Stomach (tissue), 8 donors: ENCODE measurements at regions not wholly inside any gene's neighbourhood (a gene's known extent, or its start where the extent isn't known, plus 50 kb on each side); places are given as distances from the start of the nearest gene placed in this dataset.
A peak's percentile ranks its signal among the peaks of the same experiment; 100 is the strongest.
"Not testable (repeated sequence)": the region's sequence is repeated elsewhere in the genome, so short reads cannot be mapped to it uniquely, and the experiment has no call there.

ENCODE experiments used
- DNase-seq, 2 donors: peaks; one replicate each; pipeline versions ENCODE4 v3.0.0 to v3.0.0-alpha.2; 2013 to 2019
- H3K27ac ChIP-seq, 5 donors: fragments of 200-600 bp in 4 of 5; sonication (generic) in 4 of 5; one replicate each; pipeline ENCODE4 v1.5.1; 2013 to 2019; ENCODE audit warnings: mild to moderate bottlenecking in 1 of 5, moderate library complexity in 1 of 5
- H3K27me3 ChIP-seq, 3 donors: fragments of 200-600 bp; sonication (generic); one replicate each; pipeline ENCODE4 v1.5.1; 2017 to 2019; ENCODE audit warnings: mixed run types in 1 of 3
- H3K36me3 ChIP-seq, 4 donors: fragments of 200-600 bp; sonication (generic); 1 replicate in 3 of 4; 2 replicates in 1 of 4; pipeline ENCODE4 v1.5.1; 2016 to 2019
- H3K4me1 ChIP-seq, 4 donors: fragments of 200-600 bp; sonication (generic); one replicate each; pipeline ENCODE4 v1.5.1; 2016 to 2019
- H3K4me3 ChIP-seq, 4 donors: fragments of 200-600 bp; sonication (generic) in 3 of 4; one replicate each; pipeline ENCODE4 v1.5.1; 2016 to 2019; ENCODE audit warnings: mild to moderate bottlenecking in 1 of 4
- H3K9me3 ChIP-seq, 4 donors: fragments of 200-600 bp; sonication (generic); one replicate each; pipeline ENCODE4 v1.5.1; 2016 to 2019
- CTCF ChIP-seq, 7 experiments: fragments of 450-650 bp in 4 of 7; fragments of 200-600 bp in 3 of 7; sonication (generic) in 3 of 7; IDR thresholded peaks; one replicate each; pipeline ENCODE4 v1.5.1; 2016 to 2019; ENCODE audit warnings: antibody characterized with exemption in 7 of 7, control low read depth in 2 of 7, mild to moderate bottlenecking in 1 of 7
- POLR2A ChIP-seq, 4 donors: fragments of 450-650 bp; IDR thresholded peaks; one replicate each; pipeline ENCODE4 v1.6.1; 2016; ENCODE audit warnings: antibody characterized with exemption in 4 of 4, control low read depth in 2 of 4, mild to moderate bottlenecking in 1 of 4, moderate library complexity in 1 of 4
- POLR2AphosphoS5 ChIP-seq, 3 donors: sonication (generic); formaldehyde crosslinking; IDR thresholded peaks; one replicate each; pipeline ENCODE4 v1.6.1; 2016; ENCODE audit warnings: antibody characterized with exemption in 3 of 3
- WGBS, 5 donors: extraction: QIAGEN DNeasy Blood & Tissue Kit in 3 of 5; methylation state at CpG; one replicate each; pipeline versions ENCODE4 v1.1.5 to v1.1.7; 2013 to 2018; 5-methylcytosine and 5-hydroxymethylcytosine counted together
- intact Hi-C: fragments of 100-400 bp; cut with DNase I; formaldehyde crosslinking; loops from one replicate; pipeline ENCODE4 v1.15.1; 2023; ENCODE audit warnings: low total_unique reads
- donor health status: healthy with polysubstance abuse.
- donor health status: Bipolar disorder and iron deficiency.
- donor health status: healthy.

- H3K4me3 ChIP-seq, DNase-seq, H3K27ac ChIP-seq, H3K9me3 ChIP-seq, intact Hi-C loops, H3K36me3 ChIP-seq: not testable (repeated sequence)
- peaks cover 4 to 13% (median 9%) of the 10 kb centered on the region in 4 donors for H3K4me1 ChIP-seq
- peaks cover 0 to 15% (median 0%) of the 10 kb centered on the region in 3 donors for H3K27me3 ChIP-seq
- 80 to 88% (median 84%) methylated on average over 5 to 7 of the region's 7 CpGs for WGBS, 5 donors
Observed at GRCh38 chr11:67830152-67830551, 155.7 kb upstream of the ALDH3B2 start.

- H3K27ac ChIP-seq = peak overlapping the region in 2 of 5 donors; percentile 17 to 26
- peaks cover 0 to 24% (median 0%) of the 10 kb centered on the region in 3 donors for H3K27me3 ChIP-seq
- 47 to 75% (median 59%) methylated on average over 4 of the region's 4 CpGs for WGBS, 5 donors
- H3K4me1 ChIP-seq = peaks cover 4 to 13% (median 9%) of the 10 kb centered on the region in 4 donors
- DNase-seq, intact Hi-C loops, H3K36me3 ChIP-seq, H3K9me3 ChIP-seq, H3K4me3 ChIP-seq: not testable (repeated sequence)
Observed at GRCh38 chr11:67826951-67827296, 152.5 kb upstream of the ALDH3B2 start.

- TF ChIP-seq POLR2AphosphoS5 (IDR thresholded peaks at IDR 0.05) = peak in 1 of 3 donors; percentile 19
- peak; percentile 67 to 84 for DNase-seq
- intact Hi-C loops, H3K4me3 ChIP-seq, H3K36me3 ChIP-seq, H3K9me3 ChIP-seq: not testable (repeated sequence)
- Histone ChIP-seq H3K27me3 (peaks cover 0 to 29% (median 0%) of the 10 kb centered on the region in 3 donors), H3K4me1 (peaks cover 4 to 13% (median 9%) of the 10 kb centered on the region in 4 donors), H3K27ac (peak overlapping the region in 2 of 5 donors; percentile 17 to 26)
- 16 to 24% (median 17%) methylated on average over 21 to 25 of the region's 25 CpGs for WGBS, 5 donors
Observed at GRCh38 chr11:67826028-67826950, 151.9 kb upstream of the ALDH3B2 start.

- DNase-seq, H3K27ac ChIP-seq, H3K36me3 ChIP-seq, H3K4me3 ChIP-seq, H3K9me3 ChIP-seq, intact Hi-C loops: not testable (repeated sequence)
- Histone ChIP-seq H3K27me3 (peaks cover 0 to 29% (median 0%) of the 10 kb centered on the region in 3 donors), H3K4me1 (peaks cover 4 to 13% (median 9%) of the 10 kb centered on the region in 4 donors)
- WGBS, 5 donors = 87 to 91% (median 91%) methylated on average over 2 to 3 of the region's 3 CpGs
Observed at GRCh38 chr11:67824861-67825260, 150.4 kb upstream of the ALDH3B2 start.

GRCh38 chr11:67820081-67820480 lies 145.7 kb upstream of the ALDH3B2 start:
- TF ChIP-seq CTCF (IDR thresholded peaks at IDR 0.05) (no peak), POLR2A (IDR thresholded peaks at IDR 0.05) (no peak)
- H3K4me1 ChIP-seq = no peaks in the 10 kb centered on the region
- 64 to 82% (median 78%) methylated on average over 9 of the region's 9 CpGs for WGBS, 5 donors
- H3K9me3 ChIP-seq = no peaks in the 10 kb centered on the region
- H3K4me3 ChIP-seq = no peak overlapping the region
- DNase-seq = no peak
- H3K27ac ChIP-seq = no peak overlapping the region
- H3K27me3 ChIP-seq = peaks cover 0 to 32% (median 0%) of the 10 kb centered on the region in 3 donors
- H3K36me3 ChIP-seq = no peaks in the 10 kb centered on the region
- intact Hi-C loops = no loop called here

GRCh38 chr11:67817558-67817957 lies 143.1 kb upstream of the ALDH3B2 start:
- intact Hi-C loops, H3K4me1 ChIP-seq, H3K9me3 ChIP-seq, H3K36me3 ChIP-seq, H3K4me3 ChIP-seq, DNase-seq, H3K27ac ChIP-seq: not testable (repeated sequence)
- 73 to 94% (median 90%) methylated on average over 6 to 21 of the region's 21 CpGs for WGBS, 5 donors
- peaks cover 0 to 31% (median 0%) of the 10 kb centered on the region in 3 donors for H3K27me3 ChIP-seq

- peaks cover 0 to 11% (median 0%) of the 10 kb centered on the region in 3 donors for H3K27me3 ChIP-seq
- intact Hi-C loops, H3K36me3 ChIP-seq, DNase-seq, H3K27ac ChIP-seq, H3K9me3 ChIP-seq, H3K4me3 ChIP-seq: not testable (repeated sequence)
- 52 to 91% (median 82%) methylated on average over 2 of the region's 2 CpGs for WGBS, 5 donors
- peaks cover 4 to 14% (median 12%) of the 10 kb centered on the region in 4 donors for H3K4me1 ChIP-seq
Observed at GRCh38 chr11:67809301-67809700, 134.9 kb upstream of the ALDH3B2 start.

- WGBS, 5 donors = 91 to 98% (median 96%) methylated on average over 11 to 13 of the region's 14 CpGs
- H3K27ac ChIP-seq, DNase-seq, H3K4me3 ChIP-seq, H3K36me3 ChIP-seq, H3K27me3 ChIP-seq, H3K9me3 ChIP-seq, intact Hi-C loops: not testable (repeated sequence)
- H3K4me1 ChIP-seq = peaks cover 4 to 17% (median 14%) of the 10 kb centered on the region in 4 donors
Observed at GRCh38 chr11:67807896-67808295, 133.5 kb upstream of the ALDH3B2 start.

GRCh38 chr11:67806728-67807235 lies 132.4 kb upstream of the ALDH3B2 start:
- intact Hi-C loops, H3K36me3 ChIP-seq, H3K9me3 ChIP-seq, H3K27me3 ChIP-seq, DNase-seq: not testable (repeated sequence)
- Histone ChIP-seq H3K4me1 (peaks cover 4 to 17% (median 14%) of the 10 kb centered on the region in 4 donors), H3K27ac (peak overlapping the region in 2 of 5 donors; percentile 91), H3K4me3 (peak overlapping the region; percentile 65 to 76 (median 73))
- 27 to 32% (median 31%) methylated on average over 8 of the region's 8 CpGs for WGBS, 5 donors

- H3K27me3 ChIP-seq, H3K9me3 ChIP-seq, intact Hi-C loops, DNase-seq, H3K36me3 ChIP-seq: not testable (repeated sequence)
- 0 to 5% (median 2%) methylated on average over 7 to 25 of the region's 26 CpGs for WGBS, 5 donors
- Histone ChIP-seq H3K4me1 (peaks cover 4 to 17% (median 14%) of the 10 kb centered on the region in 4 donors), H3K27ac (peak overlapping the region; percentile 80 to 91 (median 89)), H3K4me3 (peak overlapping the region; percentile 65 to 76 (median 73))
Observed at GRCh38 chr11:67806183-67806582, 131.8 kb upstream of the ALDH3B2 start.
